ENCODE measurements at regions not wholly inside any gene's neighbourhood (a gene's known extent, or its start where the extent isn't known, plus 50 kb on each side); places are given as distances from the start of the nearest gene placed in this dataset.

GRCh38 chr13:77449265-77449664 is 86.2 kb upstream of the SCEL start:
- H3K4me3 ChIP-seq (ENCODE audit: low read depth, low read length), result no peak overlapping the region
- DNase-seq (ENCODE audit: low read depth), result no peak
- TF ChIP-seq CTCF (IDR thresholded peaks at IDR 0.05; ENCODE audit: control insufficient read depth, extremely low read depth, insufficient read depth), result no peak

- no peak overlapping the region for H3K4me3 ChIP-seq (ENCODE audit: low read depth, low read length)
- no peak for TF ChIP-seq CTCF (IDR thresholded peaks at IDR 0.05; ENCODE audit: control insufficient read depth, extremely low read depth, insufficient read depth)
- no peak for DNase-seq (ENCODE audit: low read depth)
Measured at GRCh38 chr13:77448689-77449088, 86.8 kb upstream of the SCEL start.

- DNase-seq (ENCODE audit: low read depth), result no peak
- no peak overlapping the region for H3K4me3 ChIP-seq (ENCODE audit: low read depth, low read length)
- TF ChIP-seq CTCF (IDR thresholded peaks at IDR 0.05; ENCODE audit: control insufficient read depth, extremely low read depth, insufficient read depth), result no peak
Measured at GRCh38 chr13:77443511-77443910, 92.0 kb upstream of the SCEL start.

GRCh38 chr13:77437267-77437666 is 98.2 kb upstream of the SCEL start:
- no peak for DNase-seq (ENCODE audit: low read depth)
- H3K4me3 ChIP-seq (ENCODE audit: low read depth, low read length), result no peak overlapping the region
- TF ChIP-seq CTCF (IDR thresholded peaks at IDR 0.05; ENCODE audit: control insufficient read depth, extremely low read depth, insufficient read depth), result no peak

GRCh38 chr13:77434289-77434688 is 101.2 kb upstream of the SCEL start:
- TF ChIP-seq CTCF (IDR thresholded peaks at IDR 0.05; ENCODE audit: control insufficient read depth, extremely low read depth, insufficient read depth), result no peak
- DNase-seq (ENCODE audit: low read depth), result no peak
- H3K4me3 ChIP-seq (ENCODE audit: low read depth, low read length), result no peak overlapping the region

- no peak overlapping the region for H3K4me3 ChIP-seq (ENCODE audit: low read depth, low read length)
- no peak for TF ChIP-seq CTCF (IDR thresholded peaks at IDR 0.05; ENCODE audit: control insufficient read depth, extremely low read depth, insufficient read depth)
- DNase-seq (ENCODE audit: low read depth), result no peak
Measured at GRCh38 chr13:77431449-77431848, 104.1 kb upstream of the SCEL start.

GRCh38 chr13:77430377-77430951 is 103.6 kb upstream of the MYCBP2 start:
- DNase-seq (ENCODE audit: low read depth), result no peak
- TF ChIP-seq CTCF (IDR thresholded peaks at IDR 0.05; ENCODE audit: control insufficient read depth, extremely low read depth, insufficient read depth), result no peak
- no peak overlapping the region for H3K4me3 ChIP-seq (ENCODE audit: low read depth, low read length)
